ENCODE measurements at regions not wholly inside any gene's neighbourhood (a gene's known extent, or its start where the extent isn't known, plus 50 kb on each side); places are given as distances from the start of the nearest gene placed in this dataset.

GRCh38 chr12:30345744-30346471, 349.8 kb downstream of the IPO8 start:
- Mint-ChIP-seq H3K4me1 (no peaks in the 10 kb centered on the region), H3K9me3 (ENCODE audit: insufficient read depth) (peaks cover 13% of the 10 kb centered on the region), H3K27ac (no peak overlapping the region), H3K4me3 (no peak overlapping the region), H3K27me3 (no peaks in the 10 kb centered on the region)
- intact Hi-C loops (cut with micrococcal nuclease): no loop called here
- ATAC-seq (ENCODE audit: low read depth) (no peak), DNase-seq (no peak)
- Histone ChIP-seq H3K79me2 (ENCODE audit: control insufficient read depth, insufficient read depth, low read length) (no peaks in the 10 kb centered on the region), H3K9ac (ENCODE audit: low read length) (no peak overlapping the region), H3K4me1 (ENCODE audit: control insufficient read depth in 2 of 2, insufficient read depth in 2 of 2, low read length in 2 of 2) (no peaks in the 10 kb centered on the region), H3K9me3 (ENCODE audit: control extremely low read depth in 1 of 3, control insufficient read depth in 2 of 3, insufficient read depth in 1 of 3, low read length in 2 of 3) (peaks cover 0 to 4% (median 3%) of the 10 kb centered on the region in 3 donors), H3K36me3 (replicated peaks in 1 of 2; ENCODE audit: control extremely low read depth in 1 of 2, control insufficient read depth in 1 of 2, extremely low read depth in 1 of 2, insufficient read depth in 2 of 2, low read length in 1 of 2) (no peaks in the 10 kb centered on the region), H3K4me3 (ENCODE audit: control extremely low read depth in 1 of 5, extremely low read depth in 1 of 5, insufficient read depth in 1 of 5, low read depth in 2 of 5, low read length in 4 of 5) (no peak overlapping the region), H2AFZ (ENCODE audit: insufficient read depth, low read depth, low read length, poor library complexity, severe bottlenecking) (no peak overlapping the region), H3K27ac (ENCODE audit: low read length in 2 of 2) (no peak overlapping the region), H3K4me2 (replicated peaks; ENCODE audit: low read depth, low read length, poor library complexity, severe bottlenecking) (no peak overlapping the region), H3K27me3 (replicated peaks in 1 of 4; ENCODE audit: control extremely low read depth in 1 of 4, control insufficient read depth in 3 of 4, insufficient read depth in 4 of 4, low read length in 3 of 4) (no peaks in the 10 kb centered on the region), H4K20me1 (ENCODE audit: control insufficient read depth, insufficient read depth, low read length, poor library complexity, severe bottlenecking) (no peaks in the 10 kb centered on the region)
- WGBS (ENCODE audit: insufficient coverage): no CpG with 5 or more reads among the region's 4 CpGs
- ChIA-PET POLR2A (no interaction called here), CTCF (no interaction called here)
- TF ChIP-seq EZH2 (IDR thresholded peaks at IDR 0.05; ENCODE audit: borderline replicate concordance, insufficient read depth, low read depth, low read length, poor library complexity, severe bottlenecking): no peak
- TF ChIP-seq, protein P1, sequence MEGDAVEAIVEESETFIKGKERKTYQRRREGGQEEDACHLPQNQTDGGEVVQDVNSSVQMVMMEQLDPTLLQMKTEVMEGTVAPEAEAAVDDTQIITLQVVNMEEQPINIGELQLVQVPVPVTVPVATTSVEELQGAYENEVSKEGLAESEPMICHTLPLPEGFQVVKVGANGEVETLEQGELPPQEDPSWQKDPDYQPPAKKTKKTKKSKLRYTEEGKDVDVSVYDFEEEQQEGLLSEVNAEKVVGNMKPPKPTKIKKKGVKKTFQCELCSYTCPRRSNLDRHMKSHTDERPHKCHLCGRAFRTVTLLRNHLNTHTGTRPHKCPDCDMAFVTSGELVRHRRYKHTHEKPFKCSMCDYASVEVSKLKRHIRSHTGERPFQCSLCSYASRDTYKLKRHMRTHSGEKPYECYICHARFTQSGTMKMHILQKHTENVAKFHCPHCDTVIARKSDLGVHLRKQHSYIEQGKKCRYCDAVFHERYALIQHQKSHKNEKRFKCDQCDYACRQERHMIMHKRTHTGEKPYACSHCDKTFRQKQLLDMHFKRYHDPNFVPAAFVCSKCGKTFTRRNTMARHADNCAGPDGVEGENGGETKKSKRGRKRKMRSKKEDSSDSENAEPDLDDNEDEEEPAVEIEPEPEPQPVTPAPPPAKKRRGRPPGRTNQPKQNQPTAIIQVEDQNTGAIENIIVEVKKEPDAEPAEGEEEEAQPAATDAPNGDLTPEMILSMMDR (IDR thresholded peaks at IDR 0.05): no peak

DNA sequence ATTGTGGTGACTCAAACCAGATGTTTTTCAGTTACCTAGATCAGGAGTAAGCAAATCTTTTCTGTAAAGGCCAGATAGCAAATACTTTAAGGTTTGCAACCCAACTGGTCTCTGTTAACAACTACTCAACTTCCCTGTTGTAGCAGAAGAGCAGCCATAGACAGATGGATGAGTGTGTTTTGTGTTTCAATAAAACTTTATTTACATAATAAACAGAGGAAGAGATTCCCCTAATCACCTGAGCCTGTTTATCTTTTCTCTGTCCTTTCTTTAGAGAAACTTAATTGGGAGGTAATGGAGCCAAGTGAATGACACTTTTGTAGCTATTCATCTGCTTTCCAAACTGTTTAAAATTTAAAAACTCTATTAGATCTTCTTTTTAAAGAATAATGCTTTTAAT, 365.1 kb downstream of the IPO8 start:
- no peak overlapping the region for H3K9ac ChIP-seq (ENCODE audit: low read length)
- TF ChIP-seq, protein P1 (IDR thresholded peaks at IDR 0.05): no peak
- no peak for TF ChIP-seq EZH2 (IDR thresholded peaks at IDR 0.05; ENCODE audit: borderline replicate concordance, insufficient read depth, low read depth, low read length, poor library complexity, severe bottlenecking)
- no peak overlapping the region for H3K27ac ChIP-seq (ENCODE audit: low read length in 2 of 2)
- H3K36me3 ChIP-seq (replicated peaks in 1 of 2; ENCODE audit: control extremely low read depth in 1 of 2, control insufficient read depth in 1 of 2, extremely low read depth in 1 of 2, insufficient read depth in 2 of 2, low read length in 1 of 2): no peaks in the 10 kb centered on the region
- intact Hi-C loops (cut with micrococcal nuclease): no loop called here
- H3K4me2 ChIP-seq (replicated peaks; ENCODE audit: low read depth, low read length, poor library complexity, severe bottlenecking): no peak overlapping the region
- CTCF ChIA-PET: interaction anchor here (0.6 kb wide), 1 partner anchor 69 kb away, joined by 4 read pairs; no protein-coding TSS in a partner anchor
- Mint-ChIP-seq H3K4me3 (no peak overlapping the region), H3K27me3 (no peaks in the 10 kb centered on the region), H3K27ac (no peak overlapping the region), H3K4me1 (no peaks in the 10 kb centered on the region), H3K9me3 (ENCODE audit: insufficient read depth) (no peaks in the 10 kb centered on the region)
- H3K4me1 ChIP-seq (ENCODE audit: control insufficient read depth in 2 of 2, insufficient read depth in 2 of 2, low read length in 2 of 2): no peaks in the 10 kb centered on the region
- no peak overlapping the region for H2AFZ ChIP-seq (ENCODE audit: insufficient read depth, low read depth, low read length, poor library complexity, severe bottlenecking)
- no peaks in the 10 kb centered on the region for H3K79me2 ChIP-seq (ENCODE audit: control insufficient read depth, insufficient read depth, low read length)
- no peaks in the 10 kb centered on the region for H3K27me3 ChIP-seq (replicated peaks in 1 of 4; ENCODE audit: control extremely low read depth in 1 of 4, control insufficient read depth in 3 of 4, insufficient read depth in 4 of 4, low read length in 3 of 4)
- no peaks in the 10 kb centered on the region for H4K20me1 ChIP-seq (ENCODE audit: control insufficient read depth, insufficient read depth, low read length, poor library complexity, severe bottlenecking)
- no peak overlapping the region for H3K4me3 ChIP-seq (ENCODE audit: control extremely low read depth in 1 of 5, extremely low read depth in 1 of 5, insufficient read depth in 1 of 5, low read depth in 2 of 5, low read length in 4 of 5)
- ATAC-seq (ENCODE audit: low read depth): no peak
- H3K9me3 ChIP-seq (ENCODE audit: control extremely low read depth in 1 of 3, control insufficient read depth in 2 of 3, insufficient read depth in 1 of 3, low read length in 2 of 3): peaks cover 0 to 11% (median 0%) of the 10 kb centered on the region in 3 donors
- POLR2A ChIA-PET: no interaction called here
- no peak for DNase-seq
